Myocyte (in vitro differentiated cells): ENCODE measurements at regions not wholly inside any gene's neighbourhood (a gene's known extent, or its start where the extent isn't known, plus 50 kb on each side); places are given as distances from the start of the nearest gene placed in this dataset.
"Not testable (repeated sequence)": the region's sequence is repeated elsewhere in the genome, so short reads cannot be mapped to it uniquely, and the experiment has no call there.

ENCODE experiments used
- DNase-seq: peaks from one replicate; pipeline ENCODE4 v3.0.0-alpha.2; 2012; ENCODE audit warnings: low read depth

DNA sequence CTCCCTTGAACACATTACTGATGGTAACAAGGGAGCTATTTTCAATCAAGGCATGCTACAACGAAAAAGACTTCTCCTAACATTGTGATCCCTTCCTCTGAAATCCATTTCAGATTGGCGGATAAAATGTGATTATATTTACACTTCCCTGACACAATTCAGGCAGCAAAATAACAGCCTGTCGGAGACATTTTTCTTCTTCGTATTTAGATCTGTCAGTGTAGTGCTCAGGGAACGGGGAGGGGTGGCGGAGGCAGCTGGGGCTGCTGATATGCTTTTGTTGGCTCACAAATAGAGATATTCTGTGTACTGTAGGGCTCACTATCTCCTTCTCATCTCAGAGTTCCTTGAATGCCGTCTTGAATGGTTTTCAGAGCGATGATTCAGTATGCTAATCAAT lies 1261.7 kb upstream of the AUTS2 start:
- DNase-seq: no peak

GRCh38 chr7:68348401-68348800 lies 1249.9 kb upstream of the AUTS2 start:
- DNase-seq: no peak

GRCh38 chr7:68362745-68363518 lies 1235.3 kb upstream of the AUTS2 start:
- no peak for DNase-seq

DNA sequence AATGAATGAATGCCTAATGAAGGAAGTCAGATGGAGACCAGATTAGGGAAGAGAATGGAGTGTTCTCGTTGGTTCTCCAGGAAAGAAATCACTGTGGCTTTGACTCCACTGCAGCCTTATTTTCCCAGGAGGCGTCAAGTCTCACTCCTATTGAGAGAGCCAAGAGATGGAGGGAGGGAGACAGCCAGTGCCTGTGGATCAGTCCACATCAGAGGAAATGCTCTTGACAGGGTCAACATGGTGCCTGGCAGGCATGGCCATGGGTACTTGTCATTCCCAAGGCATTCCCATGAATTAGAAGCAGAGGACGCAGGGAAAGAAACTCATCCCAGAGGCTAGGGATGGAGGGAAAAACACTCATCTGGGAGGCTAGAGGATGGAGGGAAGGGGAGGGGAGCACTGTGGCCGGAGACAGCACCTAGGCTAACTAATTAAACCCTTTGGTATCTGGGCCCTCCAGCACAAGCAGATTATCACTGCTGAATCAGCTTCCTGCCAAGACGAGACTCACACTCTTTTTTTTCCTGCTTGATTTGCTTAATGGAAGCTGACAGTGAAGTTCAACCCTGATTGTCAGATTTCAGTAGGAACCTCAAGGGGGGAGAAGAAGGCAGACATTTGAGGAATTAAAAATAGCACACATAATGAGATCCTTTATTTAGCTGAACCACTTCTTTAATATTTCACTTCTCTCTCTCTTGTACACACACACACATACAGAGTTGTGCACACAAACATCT lies 1233.2 kb upstream of the AUTS2 start:
- DNase-seq: no peak

DNA sequence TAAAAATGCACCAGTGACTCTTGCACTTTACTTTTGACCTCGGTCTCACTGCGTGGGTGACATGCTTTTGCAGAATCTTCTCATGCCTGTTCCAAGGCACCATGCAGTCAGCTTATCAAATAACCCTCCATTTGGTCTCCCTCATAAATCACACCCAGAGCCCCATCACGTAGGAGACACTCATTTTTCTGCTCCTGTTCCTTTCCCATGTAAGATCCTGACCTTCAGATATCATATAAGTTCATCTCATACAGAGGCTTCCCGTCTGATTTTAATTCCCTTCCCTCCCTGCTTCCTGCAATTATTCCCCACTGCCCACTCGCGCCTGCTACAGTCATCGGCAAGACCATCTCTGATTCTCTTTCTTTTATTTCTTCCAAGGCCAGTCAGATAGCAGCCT lies 1226.3 kb upstream of the AUTS2 start:
- DNase-seq: no peak

- no peak for DNase-seq
Observed at GRCh38 chr7:68376131-68376661, 1222.1 kb upstream of the AUTS2 start.

DNA sequence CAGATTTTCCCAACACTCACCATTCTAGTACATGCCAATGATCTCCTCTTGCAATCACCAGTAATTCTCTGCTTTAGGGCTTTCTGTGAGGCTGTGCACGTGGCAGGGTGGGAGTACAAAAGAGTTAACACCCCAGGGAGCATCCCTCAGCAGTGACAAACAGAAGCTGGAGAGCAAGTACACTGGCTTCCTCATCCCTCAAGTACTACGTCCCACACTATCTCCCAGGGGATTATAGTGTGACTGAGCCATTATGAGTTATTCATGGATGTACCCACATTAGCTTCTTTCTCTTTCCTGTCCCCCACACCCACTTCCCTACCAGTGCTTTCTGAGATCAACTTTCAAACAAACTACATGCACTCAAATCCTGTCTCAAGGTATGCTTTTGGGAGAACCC lies 1216.5 kb upstream of the AUTS2 start:
- no peak for DNase-seq

- no peak for DNase-seq
Observed at GRCh38 chr7:68384581-68384980, 1213.7 kb upstream of the AUTS2 start.

GRCh38 chr7:68393051-68393450 lies 1205.2 kb upstream of the AUTS2 start:
- DNase-seq: no peak

DNA sequence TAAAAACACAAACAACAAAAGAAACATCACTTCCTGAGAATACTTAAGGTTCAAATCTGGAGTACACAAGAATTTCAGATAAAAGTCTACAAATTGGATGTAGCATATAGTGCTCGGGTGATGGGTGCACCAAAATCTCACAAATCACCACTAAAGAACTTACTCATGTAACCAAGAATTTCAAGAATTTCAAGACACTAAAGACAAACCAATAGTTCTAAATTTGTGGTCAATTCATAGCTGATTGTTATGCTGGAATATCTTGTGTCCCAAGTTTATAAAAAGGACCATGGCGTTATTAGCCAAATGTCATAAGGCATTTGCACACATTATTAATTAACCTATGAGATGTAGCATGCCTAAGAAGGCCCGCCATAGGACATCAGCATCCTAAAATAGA lies 1204.1 kb upstream of the AUTS2 start:
- no peak for DNase-seq

GRCh38 chr7:68399991-68400590 lies 1198.2 kb upstream of the AUTS2 start:
- no peak for DNase-seq

GRCh38 chr7:68400783-68401182 lies 1197.5 kb upstream of the AUTS2 start:
- no peak for DNase-seq

DNA sequence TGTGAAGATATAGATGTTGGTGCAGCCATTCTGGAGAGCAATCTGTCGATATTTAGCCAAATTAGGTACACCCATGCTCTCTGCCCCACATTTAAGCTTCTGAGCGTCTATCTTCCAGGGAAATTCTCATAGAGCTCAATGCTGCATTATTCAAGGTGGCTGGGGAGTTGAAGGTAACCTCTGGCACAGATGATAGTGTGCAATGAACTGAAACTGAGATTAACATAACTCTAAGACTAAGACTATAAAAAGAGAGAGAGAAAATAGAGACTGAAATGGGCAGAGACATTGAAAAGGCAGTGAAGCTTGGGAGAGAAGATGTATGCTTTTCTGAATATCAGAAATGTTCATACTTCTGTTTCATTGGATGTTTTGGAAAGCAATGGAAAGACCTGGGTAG lies 1197.0 kb upstream of the AUTS2 start:
- DNase-seq: no peak

GRCh38 chr7:68406480-68406879 lies 1191.8 kb upstream of the AUTS2 start:
- DNase-seq: no peak

DNA sequence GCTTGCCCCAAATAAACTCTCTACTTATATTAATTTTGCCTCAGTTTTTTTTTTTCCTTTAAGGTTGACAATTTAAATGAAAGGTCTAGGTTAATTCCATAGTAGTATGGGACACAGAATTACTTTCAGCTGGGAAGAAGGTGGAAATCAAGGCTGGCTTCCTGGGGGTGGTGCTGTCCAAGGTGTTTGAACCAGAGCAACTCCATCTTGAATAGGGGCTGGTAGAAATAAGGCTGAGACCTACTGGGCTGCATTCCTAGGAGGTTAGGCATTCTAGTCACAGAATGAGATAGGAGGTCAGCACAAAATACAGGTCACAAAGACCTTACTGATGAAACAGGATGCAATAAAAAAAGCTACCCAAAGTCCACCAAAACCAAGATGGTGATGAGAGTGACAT lies 1190.8 kb upstream of the AUTS2 start:
- DNase-seq: no peak

DNA sequence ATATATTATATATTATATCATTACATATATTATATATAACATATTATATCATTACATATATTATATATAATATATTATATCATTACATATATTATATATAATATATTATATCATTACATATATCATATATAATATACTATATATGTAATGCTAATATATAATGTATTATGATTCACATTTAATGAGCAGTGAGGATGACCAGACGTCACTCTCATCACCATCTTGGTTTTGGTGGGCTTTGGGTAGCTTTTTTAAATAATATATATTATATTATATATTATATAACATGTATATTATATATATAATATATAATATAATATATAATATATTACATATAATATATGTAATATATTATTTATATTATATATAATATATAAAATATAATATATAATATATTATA lies 1189.4 kb upstream of the AUTS2 start:
- no peak for DNase-seq

GRCh38 chr7:68409851-68410250 lies 1188.4 kb upstream of the AUTS2 start:
- DNase-seq: no peak

DNA sequence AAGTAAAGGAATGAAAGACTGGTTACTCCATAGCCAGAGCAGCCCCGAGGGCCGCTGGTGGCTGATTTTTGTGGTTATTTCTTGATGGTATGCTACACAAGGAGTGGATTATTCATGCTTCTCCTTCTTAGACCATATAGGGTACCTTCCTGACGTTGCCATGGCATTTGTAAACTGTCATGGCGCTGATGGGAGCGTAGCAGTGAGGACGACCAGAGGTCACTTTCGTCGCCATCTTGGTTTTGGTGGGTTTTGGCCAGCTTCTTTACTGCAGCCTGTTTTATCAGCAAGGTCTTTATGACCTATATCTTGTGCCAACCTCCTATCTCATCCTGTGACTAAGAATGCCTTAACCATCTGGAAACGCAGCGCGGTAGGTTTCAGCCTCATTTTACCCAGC lies 1187.6 kb upstream of the AUTS2 start:
- not testable (repeated sequence) for DNase-seq

DNA sequence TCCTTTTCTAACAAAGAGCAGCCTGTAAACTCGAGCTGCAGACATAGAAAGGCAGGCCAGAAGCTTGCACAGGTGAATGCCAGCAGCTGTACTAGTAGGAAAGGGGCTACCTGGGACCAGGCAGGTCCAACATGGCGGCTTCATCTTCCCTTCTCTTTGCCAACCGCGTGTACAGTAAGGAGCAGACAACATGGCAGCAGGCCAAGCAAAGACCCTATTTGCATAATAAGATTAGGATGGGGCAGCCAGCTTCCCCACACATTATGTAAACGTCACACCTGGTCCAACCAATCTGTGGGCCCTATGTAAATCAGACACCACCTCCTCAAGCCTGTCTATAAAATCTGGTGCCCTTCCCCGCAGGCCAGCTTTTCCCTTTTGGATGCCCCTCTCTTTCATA lies 1186.5 kb upstream of the AUTS2 start:
- no peak for DNase-seq

- no peak for DNase-seq
Observed at GRCh38 chr7:68414631-68415425, 1183.4 kb upstream of the AUTS2 start.

- DNase-seq: no peak
Observed at GRCh38 chr7:68417002-68417401, 1181.3 kb upstream of the AUTS2 start.
